ENCODE measurements at regions not wholly inside any gene's neighbourhood (a gene's known extent, or its start where the extent isn't known, plus 50 kb on each side); places are given as distances from the start of the nearest gene placed in this dataset.

DNA sequence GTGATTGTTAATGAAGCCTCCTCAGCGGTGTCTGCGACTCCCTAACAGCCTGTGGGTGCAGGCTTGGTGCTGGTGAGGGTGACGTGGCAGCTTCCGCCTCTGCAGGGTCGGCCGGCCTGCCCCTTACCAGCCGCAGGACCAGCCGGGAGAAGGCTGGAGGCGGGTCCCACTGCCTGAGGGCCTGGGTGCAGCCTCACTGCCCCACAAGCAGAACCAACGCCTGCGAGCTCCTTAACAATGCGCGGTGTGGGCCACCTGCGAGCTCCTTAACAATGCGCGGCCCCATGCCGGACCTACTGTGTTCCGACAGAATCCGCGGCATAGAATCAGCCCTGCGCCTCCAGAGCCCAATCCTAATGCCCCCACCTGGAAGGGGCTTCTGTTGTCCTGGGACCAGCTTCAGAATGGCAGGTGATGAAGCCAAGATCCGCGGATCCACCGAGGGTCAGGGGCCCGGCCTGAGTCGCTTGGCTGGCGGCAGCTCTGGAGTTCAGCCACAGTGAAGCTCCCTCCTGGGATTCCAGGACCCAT is 54.4 kb upstream of the AJAP1 start:
- TF ChIP-seq CEBPB (IDR thresholded peaks at IDR 0.05) (no peak), NFIC (IDR thresholded peaks at IDR 0.05) (no peak), TAF1 (IDR thresholded peaks at IDR 0.05; ENCODE audit: low read depth) (no peak), TCF12 (IDR thresholded peaks at IDR 0.05; ENCODE audit: low read depth) (no peak), CREB1 (IDR thresholded peaks at IDR 0.05; ENCODE audit: low read depth) (no peak), TEAD4 (IDR thresholded peaks at IDR 0.05) (no peak), EP300 (IDR thresholded peaks at IDR 0.05; ENCODE audit: borderline replicate concordance) (no peak), EGR1 (IDR thresholded peaks at IDR 0.05) (no peak), RAD21 (IDR thresholded peaks at IDR 0.05; ENCODE audit: low read depth) (no peak), YY1 (IDR thresholded peaks at IDR 0.05; ENCODE audit: low read depth) (no peak), ZBTB7A (IDR thresholded peaks at IDR 0.05; ENCODE audit: low read depth) (no peak), FOXM1 (IDR thresholded peaks at IDR 0.05; ENCODE audit: borderline replicate concordance, low read depth) (no peak)
- TF ChIP-seq, protein P1, sequence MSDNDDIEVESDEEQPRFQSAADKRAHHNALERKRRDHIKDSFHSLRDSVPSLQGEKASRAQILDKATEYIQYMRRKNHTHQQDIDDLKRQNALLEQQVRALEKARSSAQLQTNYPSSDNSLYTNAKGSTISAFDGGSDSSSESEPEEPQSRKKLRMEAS (IDR thresholded peaks at IDR 0.05), result no peak
- TF ChIP-seq, protein P2, sequence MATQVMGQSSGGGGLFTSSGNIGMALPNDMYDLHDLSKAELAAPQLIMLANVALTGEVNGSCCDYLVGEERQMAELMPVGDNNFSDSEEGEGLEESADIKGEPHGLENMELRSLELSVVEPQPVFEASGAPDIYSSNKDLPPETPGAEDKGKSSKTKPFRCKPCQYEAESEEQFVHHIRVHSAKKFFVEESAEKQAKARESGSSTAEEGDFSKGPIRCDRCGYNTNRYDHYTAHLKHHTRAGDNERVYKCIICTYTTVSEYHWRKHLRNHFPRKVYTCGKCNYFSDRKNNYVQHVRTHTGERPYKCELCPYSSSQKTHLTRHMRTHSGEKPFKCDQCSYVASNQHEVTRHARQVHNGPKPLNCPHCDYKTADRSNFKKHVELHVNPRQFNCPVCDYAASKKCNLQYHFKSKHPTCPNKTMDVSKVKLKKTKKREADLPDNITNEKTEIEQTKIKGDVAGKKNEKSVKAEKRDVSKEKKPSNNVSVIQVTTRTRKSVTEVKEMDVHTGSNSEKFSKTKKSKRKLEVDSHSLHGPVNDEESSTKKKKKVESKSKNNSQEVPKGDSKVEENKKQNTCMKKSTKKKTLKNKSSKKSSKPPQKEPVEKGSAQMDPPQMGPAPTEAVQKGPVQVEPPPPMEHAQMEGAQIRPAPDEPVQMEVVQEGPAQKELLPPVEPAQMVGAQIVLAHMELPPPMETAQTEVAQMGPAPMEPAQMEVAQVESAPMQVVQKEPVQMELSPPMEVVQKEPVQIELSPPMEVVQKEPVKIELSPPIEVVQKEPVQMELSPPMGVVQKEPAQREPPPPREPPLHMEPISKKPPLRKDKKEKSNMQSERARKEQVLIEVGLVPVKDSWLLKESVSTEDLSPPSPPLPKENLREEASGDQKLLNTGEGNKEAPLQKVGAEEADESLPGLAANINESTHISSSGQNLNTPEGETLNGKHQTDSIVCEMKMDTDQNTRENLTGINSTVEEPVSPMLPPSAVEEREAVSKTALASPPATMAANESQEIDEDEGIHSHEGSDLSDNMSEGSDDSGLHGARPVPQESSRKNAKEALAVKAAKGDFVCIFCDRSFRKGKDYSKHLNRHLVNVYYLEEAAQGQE (IDR thresholded peaks at IDR 0.05; ENCODE audit: low read depth), result no peak
- TF ChIP-seq, protein P3, sequence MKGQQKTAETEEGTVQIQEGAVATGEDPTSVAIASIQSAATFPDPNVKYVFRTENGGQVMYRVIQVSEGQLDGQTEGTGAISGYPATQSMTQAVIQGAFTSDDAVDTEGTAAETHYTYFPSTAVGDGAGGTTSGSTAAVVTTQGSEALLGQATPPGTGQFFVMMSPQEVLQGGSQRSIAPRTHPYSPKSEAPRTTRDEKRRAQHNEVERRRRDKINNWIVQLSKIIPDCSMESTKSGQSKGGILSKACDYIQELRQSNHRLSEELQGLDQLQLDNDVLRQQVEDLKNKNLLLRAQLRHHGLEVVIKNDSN (IDR thresholded peaks at IDR 0.05), result no peak

DNA sequence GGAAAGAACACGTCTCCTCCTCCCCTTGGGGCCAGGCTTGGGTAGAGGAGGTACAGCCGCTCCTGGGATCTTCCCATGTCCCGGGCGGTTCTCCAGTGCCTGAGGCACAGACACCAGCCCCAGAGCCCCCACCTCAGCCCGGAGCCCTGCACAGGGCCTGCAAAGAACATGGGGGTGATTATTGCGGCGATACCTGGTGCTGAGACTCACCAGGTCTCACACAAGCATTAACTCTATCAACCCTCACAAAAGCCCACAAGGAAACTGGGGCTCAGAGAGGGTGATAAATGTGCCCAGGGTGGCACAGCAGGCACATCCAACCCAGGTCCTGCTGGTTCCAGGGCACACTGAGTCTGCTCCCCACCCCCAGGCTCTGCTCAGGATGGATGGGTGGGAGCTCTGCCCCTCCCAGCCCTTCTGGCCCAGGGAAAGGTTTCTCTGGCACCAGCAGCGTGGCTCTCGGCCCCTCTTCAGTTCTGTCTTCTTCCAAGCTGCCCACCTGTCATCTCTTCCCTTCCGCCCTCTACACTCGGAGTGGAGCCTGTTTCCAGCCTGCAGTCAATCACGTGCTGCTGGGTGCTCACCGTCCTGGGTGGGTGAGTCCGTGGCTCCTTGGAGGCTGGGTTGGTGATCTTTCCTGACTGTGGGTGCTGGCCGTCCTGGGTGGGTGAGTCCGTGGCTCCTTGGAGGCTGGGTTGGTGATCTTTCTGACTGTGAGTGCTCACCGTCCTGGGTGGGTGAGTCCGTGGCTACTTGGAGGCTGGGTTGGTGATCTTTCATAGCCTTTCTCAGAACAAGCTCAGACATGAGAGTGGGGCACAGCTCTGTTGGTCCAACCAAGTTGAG is 53.6 kb upstream of the AJAP1 start:
- TF ChIP-seq EGR1 (IDR thresholded peaks at IDR 0.05) (no peak), CEBPB (IDR thresholded peaks at IDR 0.05) (no peak), FOXM1 (IDR thresholded peaks at IDR 0.05; ENCODE audit: borderline replicate concordance, low read depth) (no peak), EP300 (IDR thresholded peaks at IDR 0.05; ENCODE audit: borderline replicate concordance) (no peak), TCF12 (IDR thresholded peaks at IDR 0.05; ENCODE audit: low read depth) (no peak), YY1 (IDR thresholded peaks at IDR 0.05; ENCODE audit: low read depth) (no peak), NFIC (IDR thresholded peaks at IDR 0.05) (no peak), TEAD4 (IDR thresholded peaks at IDR 0.05) (no peak)
- TF ChIP-seq, protein P2 (IDR thresholded peaks at IDR 0.05; ENCODE audit: low read depth), result no peak
- TF ChIP-seq, protein P3 (IDR thresholded peaks at IDR 0.05), result no peak

DNA sequence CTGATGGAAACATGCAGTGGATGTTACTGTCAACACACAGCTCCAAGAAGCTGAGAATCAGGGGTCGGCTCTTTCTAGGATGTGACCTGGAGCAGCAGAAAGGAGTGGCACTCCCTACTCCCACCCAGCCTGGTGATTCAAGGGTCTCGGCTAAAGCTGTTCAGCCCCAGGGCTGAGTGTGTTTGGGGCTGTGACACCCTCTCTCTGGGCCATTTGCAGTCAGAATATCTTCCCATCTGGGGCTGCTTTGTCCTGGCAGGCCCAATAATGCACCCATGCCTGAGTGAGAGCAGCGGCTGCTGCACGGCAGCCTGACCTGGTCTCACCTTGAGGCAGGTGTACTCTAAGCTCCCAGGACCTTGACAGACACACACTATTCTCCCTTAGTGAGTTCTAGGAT is 52.5 kb upstream of the AJAP1 start:
- TF ChIP-seq TEAD4 (IDR thresholded peaks at IDR 0.05), result no peak
- TF ChIP-seq TCF12 (IDR thresholded peaks at IDR 0.05; ENCODE audit: low read depth), result no peak
- no peak for TF ChIP-seq RAD21 (IDR thresholded peaks at IDR 0.05; ENCODE audit: low read depth)
- no peak for TF ChIP-seq EGR1 (IDR thresholded peaks at IDR 0.05)
- TF ChIP-seq ZBTB7A (IDR thresholded peaks at IDR 0.05; ENCODE audit: low read depth), result no peak
- no peak for TF ChIP-seq EP300 (IDR thresholded peaks at IDR 0.05; ENCODE audit: borderline replicate concordance)
- TF ChIP-seq, protein P3 (IDR thresholded peaks at IDR 0.05), result no peak
- TF ChIP-seq, protein P1 (IDR thresholded peaks at IDR 0.05), result no peak
- no peak for TF ChIP-seq YY1 (IDR thresholded peaks at IDR 0.05; ENCODE audit: low read depth)
- TF ChIP-seq CEBPB (IDR thresholded peaks at IDR 0.05), result no peak
- no peak for TF ChIP-seq CREB1 (IDR thresholded peaks at IDR 0.05; ENCODE audit: low read depth)
- TF ChIP-seq, protein P2 (IDR thresholded peaks at IDR 0.05; ENCODE audit: low read depth), result no peak
- TF ChIP-seq FOXM1 (IDR thresholded peaks at IDR 0.05; ENCODE audit: borderline replicate concordance, low read depth), result no peak
- TF ChIP-seq TAF1 (IDR thresholded peaks at IDR 0.05; ENCODE audit: low read depth), result no peak
- TF ChIP-seq NFIC (IDR thresholded peaks at IDR 0.05), result no peak

Measured in Ishikawa (cell line).